C4-2B (cell line): ENCODE measurements at regions not wholly inside any gene's neighbourhood (a gene's known extent, or its start where the extent isn't known, plus 50 kb on each side); places are given as distances from the start of the nearest gene placed in this dataset.

Experiments
- ZFX ChIP-seq: fragments of 450-650 bp; IDR thresholded peaks from 2 replicates; pipeline ENCODE4 v1.6.1; 2017
- TF ChIP-seq, protein P1 (sequence below): fragments of 450-650 bp; conservative IDR thresholded peaks from 2 replicates; pipeline ENCODE4 v1.5.1; 2017; ENCODE audit warnings: mild to moderate bottlenecking

- TF ChIP-seq, protein P1, sequence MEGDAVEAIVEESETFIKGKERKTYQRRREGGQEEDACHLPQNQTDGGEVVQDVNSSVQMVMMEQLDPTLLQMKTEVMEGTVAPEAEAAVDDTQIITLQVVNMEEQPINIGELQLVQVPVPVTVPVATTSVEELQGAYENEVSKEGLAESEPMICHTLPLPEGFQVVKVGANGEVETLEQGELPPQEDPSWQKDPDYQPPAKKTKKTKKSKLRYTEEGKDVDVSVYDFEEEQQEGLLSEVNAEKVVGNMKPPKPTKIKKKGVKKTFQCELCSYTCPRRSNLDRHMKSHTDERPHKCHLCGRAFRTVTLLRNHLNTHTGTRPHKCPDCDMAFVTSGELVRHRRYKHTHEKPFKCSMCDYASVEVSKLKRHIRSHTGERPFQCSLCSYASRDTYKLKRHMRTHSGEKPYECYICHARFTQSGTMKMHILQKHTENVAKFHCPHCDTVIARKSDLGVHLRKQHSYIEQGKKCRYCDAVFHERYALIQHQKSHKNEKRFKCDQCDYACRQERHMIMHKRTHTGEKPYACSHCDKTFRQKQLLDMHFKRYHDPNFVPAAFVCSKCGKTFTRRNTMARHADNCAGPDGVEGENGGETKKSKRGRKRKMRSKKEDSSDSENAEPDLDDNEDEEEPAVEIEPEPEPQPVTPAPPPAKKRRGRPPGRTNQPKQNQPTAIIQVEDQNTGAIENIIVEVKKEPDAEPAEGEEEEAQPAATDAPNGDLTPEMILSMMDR = no peak
- TF ChIP-seq ZFX = no peak
These were observed 262.4 kb downstream of the ADGRA3 start for GRCh38 chr4:22253431-22253830.
